Sigmoid colon (tissue), 4 donors: ENCODE measurements at regions not wholly inside any gene's neighbourhood (a gene's known extent, or its start where the extent isn't known, plus 50 kb on each side); places are given as distances from the start of the nearest gene placed in this dataset.

Source experiments
- CTCF ChIP-seq, 4 experiments: fragments of 450-650 bp in 3 of 4; fragments of 200-600 bp in 1 of 4; IDR thresholded peaks; one replicate each; pipeline ENCODE4 v1.5.1; 2016 to 2019; ENCODE audit warnings: antibody characterized with exemption in 4 of 4, mild to moderate bottlenecking in 3 of 4, moderate library complexity in 2 of 4
- POLR2A ChIP-seq, 2 donors: fragments of 450-650 bp; IDR thresholded peaks; one replicate each; pipeline ENCODE4 v1.6.1; 2016; ENCODE audit warnings: antibody characterized with exemption in 2 of 2, mild to moderate bottlenecking in 2 of 2, moderate library complexity in 2 of 2
- POLR2AphosphoS5 ChIP-seq, 4 donors: sonication (generic); formaldehyde crosslinking; IDR thresholded peaks; one replicate each; pipeline ENCODE4 v1.6.1; 2017; ENCODE audit warnings: antibody characterized with exemption in 4 of 4

GRCh38 chr16:31711344-31711845 lies 162.2 kb upstream of the ZNF267 start:
- no peak for TF ChIP-seq CTCF (IDR thresholded peaks at IDR 0.05)
- TF ChIP-seq POLR2AphosphoS5 (IDR thresholded peaks at IDR 0.05) = no peak
- TF ChIP-seq POLR2A (IDR thresholded peaks at IDR 0.05) = no peak
